CD4-positive, alpha-beta T cell (primary cell): ENCODE measurements at regions not wholly inside any gene's neighbourhood (a gene's known extent, or its start where the extent isn't known, plus 50 kb on each side); places are given as distances from the start of the nearest gene placed in this dataset.

ENCODE experiments used
- ATAC-seq: fragments of 200-7000 bp; cut with Tn5 transposase; one replicate; pipeline ENCODE4 v1.10.0; 2022; ENCODE audit warnings: mild to moderate bottlenecking; ENCODE audit not compliant: poor library complexity
- CTCF ChIA-PET: fragments of 350-600 bp; sonication (Branson Sonifier 250); formaldehyde crosslinking; loops from one replicate; lab custom pipeline; 2021; ENCODE audit warnings: antibody characterized with exemption, inconsistent platforms; lab: Charles Lee
- POLR2A ChIA-PET: fragments of 350-600 bp; sonication (Branson Sonifier 250); formaldehyde crosslinking; loops from one replicate; lab custom pipeline; 2021; ENCODE audit warnings: antibody characterized with exemption, inconsistent platforms; lab: Charles Lee
- DNase-seq, 14 experiments: peaks; one replicate each; pipeline ENCODE4 v3.0.0-alpha.2; 2013 to 2020; ENCODE audit warnings: mixed read lengths in 2 of 14
- H3K27ac ChIP-seq, 2 donors: one replicate each; pipeline versions ENCODE4 v1.5.1 to v1.7.0; 2013; ENCODE audit warnings: low read length in 2 of 2, low read depth in 1 of 2, mild to moderate bottlenecking in 1 of 2
- H3K27me3 ChIP-seq, 2 experiments: 1 replicate in 1 of 2; 2 replicates in 1 of 2; pipeline versions ENCODE4 v1.6.1 to v1.7.0; 2013; ENCODE audit warnings: low read length in 2 of 2, control low read depth in 1 of 2, mild to moderate bottlenecking in 1 of 2, moderate library complexity in 1 of 2; ENCODE audit not compliant: insufficient read depth in 2 of 2, control insufficient read depth in 1 of 2
- H3K36me3 ChIP-seq: one replicate; pipeline ENCODE4 v1.6.1; 2013; ENCODE audit warnings: low read length, control low read depth; ENCODE audit not compliant: insufficient read depth
- H3K4me1 ChIP-seq: one replicate; pipeline ENCODE4 v1.6.1; 2013; ENCODE audit warnings: low read length, control low read depth; ENCODE audit not compliant: insufficient read depth
- H3K4me3 ChIP-seq: one replicate; pipeline ENCODE4 v1.5.1; 2013; ENCODE audit warnings: mild to moderate bottlenecking, low read length, moderate library complexity
- H3K9me3 ChIP-seq, 2 experiments: 1 replicate in 1 of 2; 2 replicates in 1 of 2; pipeline versions ENCODE4 v1.6.1 to v1.7.0; 2013; ENCODE audit warnings: low read length in 2 of 2, mild to moderate bottlenecking in 2 of 2, control low read depth in 1 of 2, moderate library complexity in 1 of 2; ENCODE audit not compliant: control insufficient read depth in 1 of 2, insufficient read depth in 1 of 2
- H3K27ac Mint-ChIP-seq: one replicate; pipeline ENCODE4 v1.8.0; 2020; ENCODE audit warnings: mixed read lengths
- H3K27me3 Mint-ChIP-seq: one replicate; pipeline ENCODE4 v1.8.0; 2021; ENCODE audit warnings: mixed read lengths
- H3K36me3 Mint-ChIP-seq: one replicate; pipeline ENCODE4 v1.8.0; 2021; ENCODE audit warnings: low read depth, mixed read lengths
- H3K4me1 Mint-ChIP-seq: one replicate; pipeline ENCODE4 v1.8.0; 2021; ENCODE audit warnings: low read depth, mixed read lengths
- H3K4me3 Mint-ChIP-seq: one replicate; pipeline ENCODE4 v1.8.0; 2020; ENCODE audit warnings: mild to moderate bottlenecking, mixed read lengths
- H3K9me3 Mint-ChIP-seq: one replicate; pipeline ENCODE4 v1.8.0; 2020; ENCODE audit warnings: mixed read lengths
- intact Hi-C, 2 experiments: fragments of 100-400 bp; cut with DNase I in 1 of 2; cut with micrococcal nuclease in 1 of 2; formaldehyde crosslinking; loops; one replicate each; pipeline versions ENCODE4 v1.15.1 to v1.9.0; 2023 to 2025; cut with DNase I, micrococcal nuclease
- TF ChIP-seq, protein P1 (sequence below): fragments of 200-600 bp; IDR thresholded peaks from one replicate; pipeline ENCODE4 v1.8.0; 2022; ENCODE audit warnings: antibody characterized with exemption, mild to moderate bottlenecking

GRCh38 chr12:132439333-132439904, 50.5 kb upstream of the FBRSL1 start:
- H3K9me3 ChIP-seq = no peaks in the 10 kb centered on the region
- TF ChIP-seq, protein P1, sequence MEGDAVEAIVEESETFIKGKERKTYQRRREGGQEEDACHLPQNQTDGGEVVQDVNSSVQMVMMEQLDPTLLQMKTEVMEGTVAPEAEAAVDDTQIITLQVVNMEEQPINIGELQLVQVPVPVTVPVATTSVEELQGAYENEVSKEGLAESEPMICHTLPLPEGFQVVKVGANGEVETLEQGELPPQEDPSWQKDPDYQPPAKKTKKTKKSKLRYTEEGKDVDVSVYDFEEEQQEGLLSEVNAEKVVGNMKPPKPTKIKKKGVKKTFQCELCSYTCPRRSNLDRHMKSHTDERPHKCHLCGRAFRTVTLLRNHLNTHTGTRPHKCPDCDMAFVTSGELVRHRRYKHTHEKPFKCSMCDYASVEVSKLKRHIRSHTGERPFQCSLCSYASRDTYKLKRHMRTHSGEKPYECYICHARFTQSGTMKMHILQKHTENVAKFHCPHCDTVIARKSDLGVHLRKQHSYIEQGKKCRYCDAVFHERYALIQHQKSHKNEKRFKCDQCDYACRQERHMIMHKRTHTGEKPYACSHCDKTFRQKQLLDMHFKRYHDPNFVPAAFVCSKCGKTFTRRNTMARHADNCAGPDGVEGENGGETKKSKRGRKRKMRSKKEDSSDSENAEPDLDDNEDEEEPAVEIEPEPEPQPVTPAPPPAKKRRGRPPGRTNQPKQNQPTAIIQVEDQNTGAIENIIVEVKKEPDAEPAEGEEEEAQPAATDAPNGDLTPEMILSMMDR = peak; percentile 35
- no peaks in the 10 kb centered on the region for H3K27me3 ChIP-seq
- no peaks in the 10 kb centered on the region for H3K27me3 Mint-ChIP-seq
- intact Hi-C loops = no loop called here
- peak in 4 of 14 experiments; percentile 24 to 56 (median 48) for DNase-seq
- H3K9me3 Mint-ChIP-seq = no peaks in the 10 kb centered on the region
- H3K4me1 Mint-ChIP-seq = peaks cover 43% of the 10 kb centered on the region
- H3K27ac ChIP-seq = no peak overlapping the region
- H3K4me3 ChIP-seq = no peak overlapping the region
- POLR2A ChIA-PET = interaction anchor here (0.9 kb wide), 1 partner anchor 9 kb away, joined by 3 read pairs; no protein-coding TSS in a partner anchor
- H3K36me3 Mint-ChIP-seq = no peaks in the 10 kb centered on the region
- peak overlapping the region; percentile 81 for H3K27ac Mint-ChIP-seq
- H3K4me1 ChIP-seq = peaks cover 75% of the 10 kb centered on the region
- peak overlapping the region; percentile 66 for H3K4me3 Mint-ChIP-seq
- CTCF ChIA-PET = interaction anchor here (1.2 kb wide), 1 partner anchor 9 kb away, joined by 3 read pairs; no protein-coding TSS in a partner anchor
- peak; percentile 68 for ATAC-seq
- no peaks in the 10 kb centered on the region for H3K36me3 ChIP-seq

DNA sequence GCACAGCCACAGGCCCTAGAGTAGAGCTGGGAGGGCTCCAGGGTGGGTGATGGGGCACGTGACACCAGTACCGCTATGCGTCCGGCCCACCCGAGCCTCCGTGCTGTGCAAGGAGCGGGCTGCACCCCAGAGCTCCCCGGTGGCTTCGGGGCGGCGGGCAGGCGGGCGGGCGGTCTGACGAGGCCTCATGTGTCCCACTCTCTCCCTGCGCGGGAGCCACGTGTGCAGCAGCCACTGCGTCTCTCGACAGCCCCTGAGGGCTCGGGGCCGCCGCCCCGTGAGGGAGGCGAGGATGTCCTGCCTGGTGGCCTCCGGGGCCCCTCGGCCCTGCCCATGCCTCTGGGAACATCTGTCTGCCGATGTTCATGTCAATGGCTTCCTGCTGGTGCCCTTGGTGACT, 51.2 kb upstream of the FBRSL1 start:
- H3K27me3 Mint-ChIP-seq = no peaks in the 10 kb centered on the region
- TF ChIP-seq, protein P1 = no peak
- Histone ChIP-seq H3K27ac (no peak overlapping the region), H3K36me3 (no peaks in the 10 kb centered on the region), H3K27me3 (no peaks in the 10 kb centered on the region), H3K9me3 (no peaks in the 10 kb centered on the region), H3K4me3 (no peak overlapping the region), H3K4me1 (peaks cover 75% of the 10 kb centered on the region)
- H3K9me3 Mint-ChIP-seq = no peaks in the 10 kb centered on the region
- DNase-seq = no peak
- H3K27ac Mint-ChIP-seq = no peak overlapping the region
- H3K4me3 Mint-ChIP-seq = no peak overlapping the region
- ChIA-PET POLR2A (interaction anchor here (1.0 to 1.8 kb wide), 4 partner anchors 9 to 85 kb away, joined by 3 to 12 read pairs (median 3); no protein-coding TSS in a partner anchor), CTCF (no interaction called here)
- intact Hi-C loops = no loop called here
- H3K36me3 Mint-ChIP-seq = no peaks in the 10 kb centered on the region
- ATAC-seq = no peak
- peaks cover 40% of the 10 kb centered on the region for H3K4me1 Mint-ChIP-seq

DNA sequence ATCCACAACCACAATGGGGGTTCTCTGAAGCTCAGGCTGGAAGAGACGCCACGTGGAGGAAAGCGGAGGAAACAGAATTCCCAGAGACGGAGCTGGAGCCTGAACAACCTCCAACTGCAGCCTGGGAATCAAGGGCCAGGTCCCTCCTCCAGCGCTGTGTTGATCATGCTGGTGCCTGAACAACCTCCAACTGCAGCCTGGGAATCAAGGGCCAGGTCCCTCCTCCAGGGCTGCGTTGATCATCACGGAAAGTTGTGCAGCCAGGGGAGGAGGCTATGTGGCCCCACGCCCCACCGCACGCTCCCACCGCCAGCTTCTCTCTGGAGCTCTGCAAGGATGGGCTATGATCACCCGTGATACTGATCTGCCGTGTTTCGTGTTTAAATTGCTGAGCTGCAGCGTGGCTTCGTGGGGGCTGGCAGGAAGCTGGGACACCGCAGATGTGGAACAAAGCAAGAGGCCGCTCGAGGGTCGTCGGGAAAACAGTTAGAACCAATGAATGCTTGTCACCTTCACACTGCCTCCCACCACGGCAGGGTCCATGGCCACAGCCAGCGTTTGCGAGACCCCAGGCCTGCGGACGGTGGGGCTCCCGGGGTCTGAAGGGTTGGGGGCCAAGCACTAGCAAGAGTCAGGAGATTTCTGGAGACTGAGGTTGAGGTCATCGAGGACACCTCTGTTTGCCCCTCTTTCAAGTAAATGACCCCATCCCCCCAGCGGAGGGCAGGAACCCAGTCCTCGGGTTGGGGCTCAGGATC, 51.8 kb upstream of the FBRSL1 start:
- ATAC-seq = peak; percentile 41
- peak in 1 of 14 experiments; percentile 39 for DNase-seq

More for the DNA sequence above, 51.8 kb upstream of the FBRSL1 start:
- Histone ChIP-seq H3K4me3 (no peak overlapping the region), H3K9me3 (no peaks in the 10 kb centered on the region), H3K36me3 (no peaks in the 10 kb centered on the region), H3K4me1 (peaks cover 75% of the 10 kb centered on the region), H3K27me3 (no peaks in the 10 kb centered on the region), H3K27ac (no peak overlapping the region)
- CTCF ChIA-PET = no interaction called here
- POLR2A ChIA-PET = interaction anchor here (0.8 to 1.8 kb wide), 6 partner anchors 8 to 85 kb away, joined by 3 to 12 read pairs (median 3); no protein-coding TSS in a partner anchor
- no peaks in the 10 kb centered on the region for H3K36me3 Mint-ChIP-seq
- H3K27ac Mint-ChIP-seq = peak overlapping the region; percentile 63
- H3K4me1 Mint-ChIP-seq = peaks cover 38% of the 10 kb centered on the region
- no peaks in the 10 kb centered on the region for H3K9me3 Mint-ChIP-seq
- intact Hi-C loops = no loop called here
- H3K4me3 Mint-ChIP-seq = peak overlapping the region; percentile 44
- H3K27me3 Mint-ChIP-seq = no peaks in the 10 kb centered on the region
- TF ChIP-seq, protein P1 = no peak
